SKM-1 treated with dmso at 0.1 percent for 144 hours (cell line): ENCODE measurements at regions not wholly inside any gene's neighbourhood (a gene's known extent, or its start where the extent isn't known, plus 50 kb on each side); places are given as distances from the start of the nearest gene placed in this dataset.

Experiments used
- DNase-seq: peaks from one replicate; lab custom pipeline; 2025; ENCODE audit not compliant: unreplicated experiment; lab: John Stamatoyannopoulos, UW

DNA sequence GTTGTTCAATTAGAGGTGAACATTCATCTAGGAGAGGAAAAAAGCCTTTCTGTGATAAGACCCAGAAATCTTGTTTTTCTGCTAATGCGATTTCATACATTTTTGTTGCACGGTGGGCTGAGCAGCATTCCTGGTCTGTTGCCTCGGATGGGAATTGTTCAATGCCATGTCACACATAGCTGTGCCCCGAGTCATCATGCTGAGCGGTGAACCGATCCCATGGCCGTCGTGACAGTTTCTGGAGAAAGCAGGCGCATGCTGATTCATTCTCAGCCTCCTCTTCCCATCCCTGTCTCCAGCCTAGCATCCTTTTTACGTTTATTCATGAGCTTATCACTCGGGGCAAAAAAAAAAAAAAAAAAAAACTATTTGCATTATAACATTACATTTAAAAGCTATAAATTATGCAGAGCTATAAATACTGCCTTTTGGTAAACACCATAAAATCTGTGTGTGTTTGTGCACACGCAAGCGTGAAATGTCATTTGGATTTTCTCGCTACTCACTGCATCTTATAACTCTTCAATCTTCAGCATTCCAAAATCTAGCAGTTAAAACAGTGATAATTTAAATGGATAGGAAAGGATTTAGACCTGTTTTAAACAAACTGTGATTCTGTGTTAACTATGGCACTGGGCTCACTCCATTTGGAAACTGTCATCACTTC, 58.9 kb upstream of the IFNGR1 start:
- no peak for DNase-seq

DNA sequence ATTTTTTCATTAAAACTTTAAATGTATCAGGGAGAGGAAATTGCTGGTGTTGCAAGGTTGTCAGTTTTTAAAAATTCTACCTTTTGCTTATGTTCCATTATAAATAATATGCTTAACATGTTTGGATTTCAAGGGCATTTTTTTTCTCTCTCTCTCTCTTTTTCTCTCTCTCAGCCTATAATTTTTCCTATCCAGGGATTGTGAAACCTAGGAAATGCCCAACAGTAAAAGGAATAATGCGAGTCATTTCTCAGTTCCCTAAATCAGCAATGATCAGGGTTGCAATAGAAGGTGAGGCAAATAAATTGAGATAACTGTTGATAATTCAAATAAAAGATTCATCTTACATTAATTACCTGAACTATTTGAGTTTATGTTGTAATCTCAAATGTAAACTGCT, 53.2 kb upstream of the IFNGR1 start:
- no peak for DNase-seq

DNA sequence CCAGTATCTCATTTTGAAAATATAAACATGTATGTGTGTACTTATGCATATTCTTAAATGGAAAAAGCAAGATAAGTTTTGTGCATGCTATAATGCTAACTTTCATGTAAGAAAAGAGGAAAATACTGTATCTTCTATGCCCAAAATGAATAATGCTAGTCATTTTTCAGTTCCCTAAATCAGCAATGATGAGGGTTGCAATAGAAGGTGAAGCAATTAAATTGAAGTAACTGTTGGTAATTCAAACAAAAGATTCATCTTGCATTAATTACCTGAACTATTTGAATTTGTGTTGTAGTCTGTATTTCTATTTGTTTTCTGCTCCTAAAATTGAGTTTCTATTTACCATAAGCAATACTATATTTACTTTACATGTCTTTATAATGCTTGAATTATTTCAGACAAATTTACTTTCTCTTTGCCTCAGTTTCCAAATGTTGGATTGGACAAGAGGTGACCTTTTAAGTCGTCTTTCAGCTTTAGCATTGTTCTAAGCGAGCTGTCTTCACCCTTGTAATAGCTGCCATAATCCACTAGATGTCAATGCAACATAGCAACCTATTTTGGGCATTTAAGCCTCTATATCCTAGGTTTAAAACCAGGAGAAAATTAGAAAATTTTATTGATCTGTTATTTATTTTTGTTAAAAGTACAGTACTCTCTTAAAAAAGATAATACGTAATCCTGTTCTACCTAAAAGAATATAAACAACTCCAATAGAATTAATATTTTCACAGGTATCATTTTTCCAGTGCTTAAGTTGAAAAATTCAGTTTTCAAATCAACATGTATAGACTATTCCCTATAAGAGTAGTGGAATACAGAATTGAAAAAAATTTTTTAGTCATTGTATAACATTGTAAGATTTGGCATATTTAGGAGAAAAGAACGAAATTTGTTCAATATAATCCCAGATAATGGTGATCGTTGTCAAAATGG, 52.3 kb upstream of the IFNGR1 start:
- peak; percentile 63 for DNase-seq

DNA sequence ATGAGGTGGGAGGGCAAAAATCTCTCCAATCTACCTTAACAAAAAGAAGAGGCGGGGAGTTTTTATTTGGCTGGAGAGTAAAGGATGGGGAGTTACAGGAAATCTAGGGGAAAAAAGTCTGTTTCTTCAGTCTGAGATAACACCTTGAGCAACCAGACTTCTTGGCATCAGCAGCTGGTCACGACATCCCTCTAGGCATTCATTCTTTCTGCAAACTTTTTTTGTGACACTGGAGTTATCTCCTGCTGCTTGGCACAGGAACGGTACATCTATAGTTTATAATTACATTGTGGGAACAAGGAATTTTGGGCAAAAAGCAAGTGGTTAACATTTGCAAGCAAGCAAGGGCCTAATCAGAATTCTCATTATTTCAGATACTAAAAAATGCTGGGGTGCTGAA, 50.6 kb upstream of the IFNGR1 start:
- no peak for DNase-seq

DNA sequence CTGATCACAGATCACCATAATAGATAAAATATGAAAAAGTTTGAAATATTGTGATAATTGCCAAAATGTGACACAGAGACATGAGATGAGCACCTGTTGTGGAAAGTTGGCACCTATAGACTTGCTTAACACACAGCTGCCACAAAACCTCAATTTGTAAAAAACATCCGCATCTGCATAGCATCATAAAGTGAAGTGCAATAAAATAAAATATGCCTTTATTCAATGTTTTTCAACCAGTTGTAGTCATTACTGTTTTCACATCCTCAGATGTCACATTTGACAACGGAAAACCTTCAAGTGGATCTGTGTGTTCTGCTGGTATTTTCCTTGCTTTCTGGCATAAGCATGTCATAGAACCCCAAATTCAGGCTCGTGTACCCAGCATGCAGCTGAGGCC, 50.2 kb upstream of the IFNGR1 start:
- no peak for DNase-seq
